HG02973 (cell line): ENCODE measurements at regions not wholly inside any gene's neighbourhood (a gene's known extent, or its start where the extent isn't known, plus 50 kb on each side); places are given as distances from the start of the nearest gene placed in this dataset.

Experiments
- ATAC-seq: cut with Tn5 transposase; IDR thresholded peaks from one replicate; pipeline ENCODE4 v1.9.1; 2021; ENCODE audit warnings: moderate library complexity; ENCODE audit not compliant: unreplicated experiment

GRCh38 chr3:147582642-147583041 is 173.5 kb downstream of the ZIC1 start:
- no peak for ATAC-seq

GRCh38 chr3:147589016-147589415 is 179.9 kb downstream of the ZIC1 start:
- ATAC-seq, result no peak

- no peak for ATAC-seq
Measured at GRCh38 chr3:147604136-147604535, 195.0 kb downstream of the ZIC1 start.

GRCh38 chr3:147613725-147614124 is 204.6 kb downstream of the ZIC1 start:
- ATAC-seq, result no peak

GRCh38 chr3:147614210-147614609 is 205.0 kb downstream of the ZIC1 start:
- no peak for ATAC-seq

GRCh38 chr3:147615035-147615434 is 205.9 kb downstream of the ZIC1 start:
- ATAC-seq, result no peak

- ATAC-seq, result no peak
Measured at GRCh38 chr3:147616998-147617619, 207.9 kb downstream of the ZIC1 start.

- ATAC-seq, result no peak
Measured at GRCh38 chr3:147618691-147619090, 209.5 kb downstream of the ZIC1 start.

GRCh38 chr3:147619921-147620560 is 210.9 kb downstream of the ZIC1 start:
- ATAC-seq, result no peak

- no peak for ATAC-seq
Measured at GRCh38 chr3:147620906-147621305, 211.7 kb downstream of the ZIC1 start.

GRCh38 chr3:147630921-147631415 is 221.8 kb downstream of the ZIC1 start:
- ATAC-seq, result no peak

- no peak for ATAC-seq
Measured at GRCh38 chr3:147640781-147641180, 231.6 kb downstream of the ZIC1 start.

- no peak for ATAC-seq
Measured at GRCh38 chr3:147645761-147646160, 236.6 kb downstream of the ZIC1 start.

GRCh38 chr3:147649475-147649874 is 240.3 kb downstream of the ZIC1 start:
- ATAC-seq, result no peak

- no peak for ATAC-seq
Measured at GRCh38 chr3:147651107-147651778, 242.1 kb downstream of the ZIC1 start.

GRCh38 chr3:147652651-147653366 is 243.6 kb downstream of the ZIC1 start:
- no peak for ATAC-seq

GRCh38 chr3:147653367-147653923 is 244.3 kb downstream of the ZIC1 start:
- no peak for ATAC-seq

- ATAC-seq, result no peak
Measured at GRCh38 chr3:147654827-147655226, 245.7 kb downstream of the ZIC1 start.

GRCh38 chr3:147655236-147655635 is 246.1 kb downstream of the ZIC1 start:
- ATAC-seq, result no peak

- ATAC-seq, result no peak
Measured at GRCh38 chr3:147656023-147656422, 246.9 kb downstream of the ZIC1 start.

GRCh38 chr3:147661916-147662315 is 252.8 kb downstream of the ZIC1 start:
- ATAC-seq, result no peak
